ELR (cell line): ENCODE measurements at regions not wholly inside any gene's neighbourhood (a gene's known extent, or its start where the extent isn't known, plus 50 kb on each side); places are given as distances from the start of the nearest gene placed in this dataset.
"Not testable (repeated sequence)": the region's sequence is repeated elsewhere in the genome, so short reads cannot be mapped to it uniquely, and the experiment has no call there.

Experiments
- DNase-seq: peaks from one replicate; pipeline ENCODE4 v3.0.0-alpha.2; 2015; ENCODE audit warnings: low read depth

DNA sequence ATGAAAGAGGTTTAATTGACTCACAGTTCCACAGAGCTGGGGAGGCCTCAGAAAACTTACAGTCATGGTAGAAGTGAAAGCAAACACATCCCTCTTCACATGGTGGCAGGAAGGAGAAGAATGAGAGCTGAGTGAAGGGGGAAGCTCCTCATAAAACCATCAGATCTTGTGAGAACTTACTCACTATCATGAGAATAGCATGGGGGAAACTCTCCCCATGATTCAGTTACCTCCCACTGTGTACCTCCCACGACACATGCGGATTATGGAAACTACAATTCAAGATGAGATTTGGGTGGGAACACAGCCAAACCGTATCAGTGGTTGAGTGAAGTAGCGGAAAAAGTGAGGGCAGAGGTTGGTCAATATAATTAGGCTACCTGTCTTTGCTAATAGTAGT is 538.3 kb downstream of the KIF2B start:
- not testable (repeated sequence) for DNase-seq

DNA sequence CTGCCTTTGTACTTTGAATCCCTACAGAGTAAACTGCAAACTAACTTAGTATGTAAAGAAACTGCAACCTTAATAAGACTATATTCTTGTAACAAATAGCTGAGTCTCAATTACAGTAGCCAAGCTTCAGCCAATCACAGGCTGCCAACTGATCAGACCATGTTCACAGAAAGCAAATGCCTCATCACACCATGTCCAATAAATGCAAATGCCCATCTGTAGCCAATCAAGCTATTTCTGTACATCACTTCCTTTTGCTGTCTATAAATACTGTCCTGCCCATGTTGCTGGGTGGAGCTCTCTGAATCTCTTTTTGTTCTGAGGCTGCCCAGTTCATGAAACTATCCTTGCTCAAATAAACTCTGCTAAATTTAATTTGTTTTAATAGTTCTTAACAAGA is 531.7 kb upstream of the TOM1L1 start:
- no peak for DNase-seq

DNA sequence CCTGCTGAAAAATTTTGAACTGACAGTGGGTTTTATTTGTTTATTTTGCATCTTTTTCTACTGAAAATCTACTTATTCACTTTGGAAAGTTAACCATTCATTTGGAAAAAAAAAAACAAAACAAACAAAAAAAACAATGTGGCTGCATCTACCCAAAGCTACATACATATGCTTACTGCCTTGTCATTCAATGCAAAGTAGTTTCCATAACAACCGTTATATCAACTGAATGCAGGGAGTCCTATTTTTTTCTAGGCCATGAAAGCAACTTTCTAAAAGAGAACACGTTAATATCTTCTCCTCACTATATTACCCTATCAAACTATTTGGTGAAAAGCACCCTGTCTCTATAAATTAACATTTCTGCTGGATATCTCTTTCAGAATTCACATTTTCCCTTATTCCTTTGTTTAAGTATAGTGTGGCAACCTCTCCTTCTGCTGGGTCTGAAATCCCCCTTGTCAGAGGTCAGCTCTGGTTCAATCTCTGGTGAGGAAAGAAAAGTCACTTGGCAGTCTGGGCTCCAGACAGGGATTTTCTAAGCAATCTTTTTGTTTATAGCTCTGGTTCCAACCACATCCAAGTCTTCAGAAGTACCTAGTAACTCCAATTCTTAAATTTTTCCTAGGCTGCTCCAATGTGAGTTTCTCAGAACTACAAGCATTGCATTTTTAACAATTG is 528.4 kb upstream of the TOM1L1 start:
- DNase-seq = no peak

DNA sequence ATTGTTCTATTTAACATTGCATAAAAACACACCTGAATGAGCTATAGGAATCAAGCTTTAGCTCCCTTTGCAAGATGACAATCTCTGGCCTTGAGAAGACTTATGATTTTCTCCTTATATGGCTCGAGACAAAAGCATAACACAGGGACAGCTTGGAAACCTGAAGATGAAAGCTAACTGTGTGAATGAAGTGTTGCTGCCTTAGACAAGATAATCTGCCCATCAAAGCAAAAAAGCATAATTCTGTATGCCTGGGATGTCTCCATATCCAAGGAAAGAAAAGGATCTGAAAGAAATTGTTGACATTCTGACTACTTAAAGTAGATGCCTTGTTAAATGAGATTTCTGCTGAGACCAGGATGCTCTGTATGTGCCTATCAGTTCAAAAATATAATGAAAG is 526.7 kb upstream of the TOM1L1 start:
- no peak for DNase-seq

DNA sequence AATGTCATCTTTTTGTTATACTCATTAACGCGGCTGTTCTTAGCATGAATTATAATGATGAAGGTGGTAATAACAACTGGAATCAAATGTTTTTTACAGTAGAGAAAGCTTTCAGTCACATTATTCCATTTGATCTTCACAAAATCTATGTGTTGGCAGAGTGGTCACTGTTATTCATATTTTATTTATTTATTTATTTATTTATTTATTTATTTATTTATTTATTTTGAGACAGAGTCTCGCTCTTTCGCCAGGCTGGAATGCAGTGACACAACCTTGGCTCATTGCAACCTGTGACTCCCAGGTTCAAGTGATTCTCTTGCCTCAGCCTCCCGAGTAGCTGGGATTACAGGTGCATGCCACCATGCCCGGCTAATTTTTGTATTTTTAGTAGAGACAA is 524.2 kb upstream of the TOM1L1 start:
- not testable (repeated sequence) for DNase-seq

DNA sequence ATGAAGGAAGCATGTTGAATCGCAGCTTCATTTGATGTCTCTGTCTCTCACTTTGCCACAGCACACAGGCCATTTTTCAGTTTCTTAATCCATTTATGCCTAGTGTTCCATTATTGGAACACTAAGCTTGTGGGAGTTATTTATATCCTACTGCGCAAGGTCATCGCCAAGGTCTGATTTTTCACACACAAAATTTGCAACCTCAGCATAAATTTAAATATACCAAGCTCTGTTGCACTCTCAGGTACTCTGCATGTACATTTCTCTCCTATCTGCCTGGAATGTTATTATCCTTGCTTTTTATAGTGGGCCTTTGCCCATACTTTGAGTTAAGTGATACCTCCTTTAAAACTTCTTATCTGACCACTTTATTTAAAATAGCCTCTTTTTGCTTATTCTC is 519.2 kb upstream of the TOM1L1 start:
- DNase-seq = no peak

DNA sequence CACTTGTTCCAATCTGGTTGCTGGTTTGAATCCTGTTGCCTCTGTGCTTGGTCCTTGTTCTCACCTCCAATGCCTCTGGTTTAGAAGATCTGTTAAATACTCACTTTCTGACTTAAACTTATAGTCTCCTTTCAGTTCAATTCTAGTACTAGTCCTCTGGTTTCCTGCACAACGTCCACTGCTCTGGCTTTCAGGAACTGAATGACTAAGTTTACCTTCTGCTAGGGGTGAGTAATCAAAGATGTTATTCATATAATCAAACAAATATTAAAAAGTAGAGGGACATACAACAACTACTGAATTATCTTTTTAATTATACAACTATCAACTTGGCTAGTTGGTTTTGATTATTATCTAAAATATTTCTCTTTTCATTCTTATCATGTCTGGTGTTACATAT is 496.4 kb upstream of the TOM1L1 start:
- no peak for DNase-seq

DNA sequence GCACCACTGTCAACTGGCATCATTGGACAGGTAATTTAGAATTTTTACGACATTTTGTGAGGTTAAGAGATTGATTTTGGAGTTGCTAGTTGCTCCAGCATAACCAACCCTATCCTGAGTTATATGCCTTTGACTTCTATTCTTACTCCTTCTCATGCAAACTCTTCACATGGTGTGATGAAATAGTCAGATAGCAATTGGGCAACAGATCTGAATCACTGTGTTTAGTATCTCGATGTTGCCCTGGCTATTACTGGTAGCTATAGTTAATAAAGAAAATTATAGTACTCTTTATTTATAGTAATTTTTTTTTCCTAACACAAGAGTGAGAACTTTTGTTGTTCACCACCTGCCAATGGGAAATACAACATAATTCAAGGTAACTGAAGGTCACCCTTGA is 494.8 kb upstream of the TOM1L1 start:
- DNase-seq = no peak

DNA sequence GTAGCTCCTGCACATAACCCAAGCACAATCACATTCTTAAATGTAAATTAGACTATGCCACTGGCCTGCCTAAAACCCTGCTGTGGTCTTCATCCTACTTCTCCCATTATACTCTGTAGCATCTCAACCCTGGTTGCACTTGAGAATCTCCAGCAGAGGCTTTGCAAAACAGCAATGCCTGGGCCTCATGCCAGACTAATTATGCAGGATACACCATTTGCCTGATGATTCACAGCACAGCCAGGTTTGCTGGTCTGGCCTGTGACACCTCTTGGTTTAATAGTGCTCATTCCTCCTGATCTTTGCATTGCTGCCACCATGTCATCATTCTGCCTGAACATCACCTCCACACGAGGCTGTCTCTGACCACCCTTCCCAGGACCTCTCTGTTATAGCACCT is 491.9 kb upstream of the TOM1L1 start:
- DNase-seq = no peak

DNA sequence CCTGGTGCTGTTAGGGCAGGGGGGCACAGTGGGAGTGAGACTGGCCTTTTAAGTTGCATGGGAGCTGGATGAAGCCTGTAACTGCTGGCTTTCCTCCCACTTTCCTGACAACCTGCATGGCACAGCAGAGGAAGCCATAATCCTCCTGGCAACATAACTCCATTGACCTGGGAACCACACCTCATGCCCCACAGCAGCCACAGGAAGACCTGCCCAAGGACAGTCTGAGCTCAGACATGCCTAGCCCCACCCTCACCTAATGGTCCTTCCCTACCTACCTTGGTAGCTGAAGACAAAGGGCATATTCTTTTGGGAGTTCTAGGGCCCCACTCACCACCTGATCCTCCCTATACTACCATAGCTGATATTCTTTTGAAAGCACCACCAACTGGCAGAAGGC is 482.2 kb upstream of the TOM1L1 start:
- DNase-seq = no peak

DNA sequence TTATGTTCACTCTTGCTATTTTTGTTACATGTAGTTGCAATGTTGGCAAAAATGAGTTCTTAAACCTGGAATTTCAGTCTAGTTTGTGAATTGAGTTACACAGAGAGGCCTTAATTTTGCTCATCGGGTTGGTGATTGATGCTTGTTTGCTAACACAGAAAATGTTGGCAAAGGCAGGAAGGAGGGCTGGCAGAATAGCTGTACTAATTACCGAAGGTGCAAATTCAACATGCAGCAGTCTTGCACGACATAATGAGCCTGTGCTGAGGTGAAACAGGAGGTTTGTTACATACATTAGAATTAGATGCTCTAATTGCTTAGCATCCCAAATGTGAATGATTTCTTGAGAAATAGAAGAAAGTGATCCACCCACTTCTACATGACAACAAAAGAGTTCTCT is 475.0 kb upstream of the TOM1L1 start:
- no peak for DNase-seq

DNA sequence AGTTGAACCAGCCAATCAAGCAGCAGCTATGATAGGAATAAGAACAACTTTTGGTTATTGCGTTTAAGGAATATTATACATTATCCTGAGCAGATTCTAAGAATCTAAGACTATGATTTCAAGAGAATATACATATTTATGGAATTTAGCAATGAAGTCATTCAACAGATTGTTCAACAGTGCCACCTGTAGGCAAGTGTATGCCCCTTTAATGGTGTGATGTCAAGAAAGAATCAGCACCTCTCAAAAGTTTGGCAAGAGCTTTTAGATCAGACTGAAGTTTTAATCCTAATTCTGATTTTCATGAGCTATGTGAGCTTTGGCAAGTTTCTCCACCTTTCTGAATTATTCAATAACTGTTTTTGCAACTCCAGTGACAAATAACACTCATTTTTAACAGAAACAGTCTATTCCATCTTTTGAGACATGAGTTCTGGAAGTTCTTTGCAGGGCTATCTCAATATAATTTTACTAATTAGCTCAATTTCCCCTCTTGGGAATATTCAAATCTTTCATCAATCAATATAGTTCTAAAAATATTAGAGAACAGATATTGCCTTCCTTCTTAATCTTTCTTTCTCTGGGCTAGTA is 474.3 kb upstream of the TOM1L1 start:
- DNase-seq = peak; percentile 26

DNA sequence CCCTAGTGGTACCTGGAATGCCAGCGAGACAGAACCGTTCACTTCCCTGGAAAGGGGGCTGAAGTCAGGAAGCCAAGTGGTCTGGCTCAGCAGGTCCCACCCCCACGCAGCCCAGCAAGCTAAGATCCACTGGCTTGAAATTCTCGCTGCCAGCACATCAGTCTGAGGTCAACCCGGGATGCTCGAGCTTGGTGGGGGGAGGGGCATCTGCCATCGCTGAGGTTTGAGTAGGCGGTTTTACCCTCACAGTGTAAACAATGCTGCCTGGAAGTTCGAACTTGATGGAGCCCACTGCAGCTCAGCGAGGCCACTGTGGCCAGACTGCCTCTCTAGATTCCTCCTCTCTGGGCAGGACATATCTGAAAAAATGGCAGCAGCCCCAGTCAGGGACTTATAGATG is 464.7 kb upstream of the TOM1L1 start:
- no peak for DNase-seq

DNA sequence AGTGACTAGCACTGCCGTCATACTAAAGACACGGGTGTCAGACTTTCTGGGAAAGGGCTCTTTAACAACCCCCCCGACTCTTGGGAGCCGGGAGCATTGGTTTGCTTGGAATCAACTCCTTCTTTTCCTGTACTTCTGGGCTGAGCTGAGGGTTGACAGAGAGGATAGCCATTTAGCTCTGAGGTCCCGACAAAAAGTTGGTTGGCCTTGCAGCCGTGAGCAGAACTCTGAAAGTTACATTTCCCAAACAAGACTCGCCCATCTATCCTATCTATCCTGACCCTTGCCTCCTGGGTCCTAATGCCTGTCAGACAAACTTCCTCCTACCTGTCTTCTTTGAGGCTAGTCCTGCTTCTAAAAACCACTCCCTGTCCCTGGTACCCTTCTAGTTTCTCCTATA is 460.8 kb upstream of the TOM1L1 start:
- DNase-seq = no peak

DNA sequence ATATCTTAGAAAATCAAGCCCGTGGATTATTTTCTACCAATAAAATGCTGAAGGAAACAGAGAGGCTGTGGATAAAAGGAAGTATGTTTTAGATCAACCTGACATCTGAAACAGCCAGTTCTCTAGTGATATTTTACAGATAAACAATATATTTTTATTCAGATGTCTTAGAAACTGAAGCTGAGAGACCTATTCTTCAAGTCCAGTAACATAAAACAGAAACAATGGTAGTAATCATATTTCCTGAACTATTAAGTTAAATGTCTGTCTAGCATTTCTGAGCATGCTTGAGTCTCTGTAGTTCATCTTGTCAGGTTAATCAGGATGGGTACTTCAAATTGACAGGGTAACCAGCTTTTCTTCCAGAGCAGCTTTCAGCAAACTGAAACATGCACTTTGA is 449.6 kb upstream of the TOM1L1 start:
- no peak for DNase-seq

DNA sequence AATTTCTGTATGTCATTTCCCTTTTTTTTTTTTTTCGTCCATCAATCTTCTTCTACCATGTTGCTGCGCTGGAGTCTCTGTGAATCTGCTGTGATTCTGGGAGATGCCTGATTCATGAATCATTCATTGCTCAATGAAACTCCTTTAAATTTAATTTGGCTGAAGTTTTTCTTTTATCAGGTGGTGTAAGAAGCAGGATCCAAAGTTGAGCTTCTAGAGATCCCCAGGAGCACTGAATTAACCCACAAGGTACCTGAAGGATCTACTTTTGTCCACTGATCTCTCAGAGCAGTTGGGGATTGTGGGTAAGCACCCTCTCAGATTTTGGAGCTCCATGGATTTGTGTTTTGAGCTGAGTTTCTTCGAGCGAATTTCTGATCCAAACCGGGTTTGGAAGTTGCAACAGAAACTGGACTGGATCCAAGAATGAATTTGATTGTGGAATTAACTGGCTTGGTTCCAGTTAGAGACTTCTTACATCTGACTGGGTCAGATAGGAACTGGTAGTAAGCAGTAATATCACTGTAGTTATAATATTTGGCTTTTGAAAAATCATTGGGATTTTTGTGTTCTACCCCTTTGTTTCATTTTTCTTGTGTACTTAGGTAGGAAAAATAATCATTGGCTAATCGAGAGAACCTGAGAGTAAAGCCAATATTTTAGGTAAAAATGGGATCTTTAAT is 447.8 kb upstream of the TOM1L1 start:
- no peak for DNase-seq

DNA sequence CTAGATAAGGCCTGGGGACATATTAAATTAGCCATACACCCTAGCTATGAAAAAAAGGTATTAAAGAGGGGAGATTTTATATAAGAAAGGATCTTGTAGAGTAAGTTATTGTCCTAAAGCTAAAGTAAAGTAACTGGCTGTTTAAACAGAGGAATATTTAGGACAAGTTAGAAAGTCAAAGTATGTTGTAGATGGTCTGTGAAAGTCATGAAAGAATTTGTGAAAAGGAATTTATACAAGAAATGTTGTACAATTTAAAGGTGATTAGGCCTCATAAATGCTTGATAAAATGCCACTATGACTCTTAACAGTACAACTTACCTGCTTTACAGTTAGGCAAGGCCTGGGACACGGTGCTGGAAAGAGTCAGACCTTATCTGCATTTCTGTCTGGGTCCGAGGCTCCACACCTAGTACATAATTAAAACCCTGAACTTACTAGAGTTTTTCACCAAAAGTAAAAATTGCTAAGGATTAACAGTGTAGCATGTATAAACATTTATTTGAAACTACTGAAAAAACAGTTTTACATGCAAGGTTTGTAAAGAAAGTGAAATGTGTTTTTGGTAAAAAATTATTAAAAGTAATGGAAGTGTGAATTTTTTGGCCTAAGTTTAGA is 445.3 kb upstream of the TOM1L1 start:
- DNase-seq = peak; percentile 7

DNA sequence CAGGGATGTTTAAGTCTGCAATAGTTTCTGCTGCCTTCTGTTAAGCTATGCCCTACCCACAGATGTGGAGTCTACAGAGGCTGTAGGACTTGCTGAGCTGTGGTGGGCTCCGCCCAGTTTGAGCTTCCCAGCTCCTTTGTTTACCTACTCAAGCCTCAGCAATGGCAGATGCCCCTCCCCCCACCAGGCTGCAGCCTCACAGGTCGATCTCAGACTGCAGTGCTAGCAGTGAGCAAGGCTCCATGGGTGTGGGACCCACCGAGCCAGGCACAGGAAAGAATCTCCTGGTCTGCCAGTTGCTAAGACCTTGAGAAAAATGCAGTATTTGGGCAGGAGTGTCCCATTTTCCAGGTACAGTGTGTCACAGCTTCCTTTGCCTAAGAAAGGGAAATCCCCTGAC is 435.2 kb upstream of the TOM1L1 start:
- DNase-seq = not testable (repeated sequence)

DNA sequence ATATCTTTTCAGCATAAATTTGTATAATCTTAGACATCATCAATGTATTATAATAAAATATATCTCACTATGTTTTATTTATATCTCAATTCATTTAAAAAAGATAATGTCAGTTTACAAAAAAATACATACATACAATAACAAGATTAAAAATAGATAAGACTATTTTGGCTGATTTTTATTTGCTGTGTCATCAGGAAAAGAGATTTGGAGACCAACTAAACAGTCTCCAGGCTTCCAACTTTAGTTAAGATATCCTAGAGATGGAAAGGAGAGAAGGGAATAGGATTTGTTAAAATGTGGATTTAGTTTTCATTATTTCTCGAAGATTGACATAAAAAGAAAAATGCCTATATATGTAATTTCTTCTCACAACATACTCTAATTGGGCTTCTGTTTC is 433.8 kb upstream of the TOM1L1 start:
- no peak for DNase-seq

DNA sequence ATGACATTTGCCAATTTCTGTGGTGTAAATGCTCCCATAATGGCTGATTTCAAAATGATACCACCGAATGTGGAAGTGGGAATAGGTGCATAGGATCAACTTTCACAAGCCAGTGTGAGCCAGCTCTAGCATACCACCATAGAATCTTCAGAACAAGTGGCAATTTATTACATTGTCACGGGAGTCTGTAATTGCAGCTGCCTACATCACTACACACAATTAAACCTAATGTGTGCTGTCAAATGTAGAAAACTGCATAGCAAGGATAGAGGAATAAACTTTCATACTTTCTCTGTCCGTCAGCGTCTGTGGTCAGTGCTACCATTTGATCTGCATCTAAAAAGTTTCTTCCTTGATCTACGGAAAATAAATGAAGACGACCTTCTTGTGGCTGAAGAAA is 417.8 kb upstream of the TOM1L1 start:
- DNase-seq = no peak

DNA sequence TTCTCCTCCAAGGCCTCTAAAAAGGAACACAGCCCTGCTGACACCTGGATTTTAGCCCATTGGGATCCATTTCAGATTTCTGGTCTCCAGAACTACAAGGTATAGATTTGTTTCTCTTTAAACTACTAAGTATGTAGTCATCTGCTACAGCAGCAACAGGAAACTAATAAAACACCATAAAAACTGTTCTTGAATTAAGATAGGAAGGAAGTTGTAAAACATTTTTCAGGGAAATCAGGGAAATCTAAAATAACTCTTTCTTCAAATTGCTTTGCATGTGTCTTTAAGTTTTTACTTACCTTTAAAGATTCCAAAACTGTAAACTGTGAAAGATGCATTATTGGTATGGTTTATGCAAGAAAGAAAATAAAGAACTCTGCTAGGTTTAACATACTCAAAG is 407.0 kb upstream of the TOM1L1 start:
- no peak for DNase-seq

DNA sequence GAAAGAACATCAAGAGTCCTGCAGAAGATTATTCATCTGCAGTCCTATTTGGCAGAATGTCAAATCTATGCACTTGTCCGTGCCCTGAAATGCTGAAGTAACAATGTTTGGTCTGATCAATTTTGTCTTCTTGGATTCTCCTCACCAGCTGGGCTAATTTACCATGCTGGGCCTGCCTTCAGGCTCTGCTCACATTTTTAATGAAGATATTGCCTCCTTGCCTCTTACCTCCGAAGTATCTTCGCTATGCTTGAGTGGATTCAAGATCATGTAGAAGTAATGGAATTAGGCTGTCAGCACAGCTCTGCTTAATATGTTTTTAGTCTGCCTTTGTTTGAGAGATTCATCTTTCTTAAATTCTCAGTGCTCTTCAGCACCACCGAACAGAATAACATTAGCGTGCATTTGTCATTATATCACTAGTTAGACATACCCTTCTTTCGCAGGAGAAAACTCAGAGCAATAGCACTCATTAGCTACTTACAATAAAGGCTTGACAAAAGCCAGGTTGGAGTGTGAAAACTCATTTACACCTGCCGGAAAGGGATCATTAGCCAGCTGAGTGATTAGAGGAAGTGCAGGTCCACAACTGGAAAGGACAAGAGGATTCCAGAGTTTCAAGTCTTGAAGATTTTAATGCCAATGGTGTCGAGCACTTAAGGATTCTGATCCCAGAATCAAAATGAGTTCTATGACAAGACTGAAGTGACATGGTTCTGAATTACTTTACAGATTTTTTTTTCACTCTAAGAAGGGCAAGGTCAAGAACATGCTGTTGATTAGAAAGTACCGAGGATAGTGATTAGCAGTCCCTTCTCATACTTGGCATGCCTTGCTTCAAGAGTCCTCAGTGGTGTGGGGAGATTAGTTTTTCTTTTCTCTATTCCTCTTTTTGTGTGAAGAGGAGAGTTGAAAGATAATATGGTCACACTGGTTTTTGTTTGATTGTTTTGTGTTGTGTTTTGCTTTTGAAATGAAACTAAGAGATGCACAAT is 405.6 kb upstream of the TOM1L1 start:
- no peak for DNase-seq
